Liver (tissue), 3 donors: ENCODE measurements at regions not wholly inside any gene's neighbourhood (a gene's known extent, or its start where the extent isn't known, plus 50 kb on each side); places are given as distances from the start of the nearest gene placed in this dataset.

Source experiments
- HNF4A ChIP-seq, 2 donors: conservative IDR thresholded peaks; 2 replicates each; pipeline ENCODE4 v1.6.1; 2016; ENCODE audit warnings: antibody characterized with exemption in 2 of 2, mild to moderate bottlenecking in 2 of 2
- TAF1 ChIP-seq: conservative IDR thresholded peaks from 2 replicates; pipeline ENCODE4 v1.6.1; 2016; ENCODE audit warnings: antibody characterized with exemption, mild to moderate bottlenecking
- YY1 ChIP-seq: IDR thresholded peaks from 2 replicates; pipeline ENCODE4 v1.6.1; 2016; ENCODE audit warnings: antibody characterized with exemption, mild to moderate bottlenecking
- TF ChIP-seq, protein P1 (sequence below): fragments of 150-350 bp; IDR thresholded peaks from 2 replicates; pipeline ENCODE4 v1.5.1; 2017; ENCODE audit warnings: improper control_type of control experiment, low read depth, low read length; ENCODE audit not compliant: missing input control
- TF ChIP-seq, protein P2 (sequence below): IDR thresholded peaks from 2 replicates; pipeline ENCODE4 v1.6.1; 2016; ENCODE audit warnings: antibody characterized with exemption
- TF ChIP-seq, protein P3 (sequence below): IDR thresholded peaks from 2 replicates; pipeline ENCODE4 v1.6.1; 2016; ENCODE audit warnings: antibody characterized with exemption, mild to moderate bottlenecking
- TF ChIP-seq, protein P4 (sequence below): IDR thresholded peaks from 2 replicates; pipeline ENCODE4 v1.6.1; 2016; ENCODE audit warnings: antibody characterized with exemption
- donor health status: healthy.
- donor health status: healthy.

DNA sequence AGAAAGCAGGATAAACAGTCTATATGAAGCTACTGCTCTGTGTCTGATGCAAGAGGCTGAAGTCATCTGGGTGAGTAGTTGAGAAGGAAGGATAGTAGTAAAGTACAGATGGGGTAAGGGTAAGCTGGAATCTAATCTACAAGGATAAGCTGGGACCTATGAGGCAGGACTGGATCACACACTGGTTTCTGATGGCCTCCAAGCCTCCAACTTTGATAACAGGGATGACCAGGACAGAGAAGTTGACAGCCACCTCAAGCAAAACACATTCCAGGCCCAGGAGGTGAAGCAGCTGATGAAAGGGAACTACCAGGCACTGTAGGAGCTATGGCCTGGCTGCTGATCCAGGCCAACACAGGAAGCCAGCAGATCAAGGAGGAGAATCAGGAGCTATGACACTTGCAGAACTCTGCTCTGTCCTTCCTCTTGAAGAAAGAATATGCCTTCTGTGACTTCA, 278.1 kb upstream of the TMEM229A start:
- TF ChIP-seq YY1, result no peak
- TF ChIP-seq, protein P1, sequence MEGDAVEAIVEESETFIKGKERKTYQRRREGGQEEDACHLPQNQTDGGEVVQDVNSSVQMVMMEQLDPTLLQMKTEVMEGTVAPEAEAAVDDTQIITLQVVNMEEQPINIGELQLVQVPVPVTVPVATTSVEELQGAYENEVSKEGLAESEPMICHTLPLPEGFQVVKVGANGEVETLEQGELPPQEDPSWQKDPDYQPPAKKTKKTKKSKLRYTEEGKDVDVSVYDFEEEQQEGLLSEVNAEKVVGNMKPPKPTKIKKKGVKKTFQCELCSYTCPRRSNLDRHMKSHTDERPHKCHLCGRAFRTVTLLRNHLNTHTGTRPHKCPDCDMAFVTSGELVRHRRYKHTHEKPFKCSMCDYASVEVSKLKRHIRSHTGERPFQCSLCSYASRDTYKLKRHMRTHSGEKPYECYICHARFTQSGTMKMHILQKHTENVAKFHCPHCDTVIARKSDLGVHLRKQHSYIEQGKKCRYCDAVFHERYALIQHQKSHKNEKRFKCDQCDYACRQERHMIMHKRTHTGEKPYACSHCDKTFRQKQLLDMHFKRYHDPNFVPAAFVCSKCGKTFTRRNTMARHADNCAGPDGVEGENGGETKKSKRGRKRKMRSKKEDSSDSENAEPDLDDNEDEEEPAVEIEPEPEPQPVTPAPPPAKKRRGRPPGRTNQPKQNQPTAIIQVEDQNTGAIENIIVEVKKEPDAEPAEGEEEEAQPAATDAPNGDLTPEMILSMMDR, result no peak
- TF ChIP-seq, protein P2, sequence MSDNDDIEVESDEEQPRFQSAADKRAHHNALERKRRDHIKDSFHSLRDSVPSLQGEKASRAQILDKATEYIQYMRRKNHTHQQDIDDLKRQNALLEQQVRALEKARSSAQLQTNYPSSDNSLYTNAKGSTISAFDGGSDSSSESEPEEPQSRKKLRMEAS, result no peak
- no peak for TF ChIP-seq HNF4A (conservative IDR thresholded peaks at IDR 0.05)
- no peak for TF ChIP-seq TAF1
- TF ChIP-seq, protein P3, sequence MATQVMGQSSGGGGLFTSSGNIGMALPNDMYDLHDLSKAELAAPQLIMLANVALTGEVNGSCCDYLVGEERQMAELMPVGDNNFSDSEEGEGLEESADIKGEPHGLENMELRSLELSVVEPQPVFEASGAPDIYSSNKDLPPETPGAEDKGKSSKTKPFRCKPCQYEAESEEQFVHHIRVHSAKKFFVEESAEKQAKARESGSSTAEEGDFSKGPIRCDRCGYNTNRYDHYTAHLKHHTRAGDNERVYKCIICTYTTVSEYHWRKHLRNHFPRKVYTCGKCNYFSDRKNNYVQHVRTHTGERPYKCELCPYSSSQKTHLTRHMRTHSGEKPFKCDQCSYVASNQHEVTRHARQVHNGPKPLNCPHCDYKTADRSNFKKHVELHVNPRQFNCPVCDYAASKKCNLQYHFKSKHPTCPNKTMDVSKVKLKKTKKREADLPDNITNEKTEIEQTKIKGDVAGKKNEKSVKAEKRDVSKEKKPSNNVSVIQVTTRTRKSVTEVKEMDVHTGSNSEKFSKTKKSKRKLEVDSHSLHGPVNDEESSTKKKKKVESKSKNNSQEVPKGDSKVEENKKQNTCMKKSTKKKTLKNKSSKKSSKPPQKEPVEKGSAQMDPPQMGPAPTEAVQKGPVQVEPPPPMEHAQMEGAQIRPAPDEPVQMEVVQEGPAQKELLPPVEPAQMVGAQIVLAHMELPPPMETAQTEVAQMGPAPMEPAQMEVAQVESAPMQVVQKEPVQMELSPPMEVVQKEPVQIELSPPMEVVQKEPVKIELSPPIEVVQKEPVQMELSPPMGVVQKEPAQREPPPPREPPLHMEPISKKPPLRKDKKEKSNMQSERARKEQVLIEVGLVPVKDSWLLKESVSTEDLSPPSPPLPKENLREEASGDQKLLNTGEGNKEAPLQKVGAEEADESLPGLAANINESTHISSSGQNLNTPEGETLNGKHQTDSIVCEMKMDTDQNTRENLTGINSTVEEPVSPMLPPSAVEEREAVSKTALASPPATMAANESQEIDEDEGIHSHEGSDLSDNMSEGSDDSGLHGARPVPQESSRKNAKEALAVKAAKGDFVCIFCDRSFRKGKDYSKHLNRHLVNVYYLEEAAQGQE, result no peak
- TF ChIP-seq, protein P4, sequence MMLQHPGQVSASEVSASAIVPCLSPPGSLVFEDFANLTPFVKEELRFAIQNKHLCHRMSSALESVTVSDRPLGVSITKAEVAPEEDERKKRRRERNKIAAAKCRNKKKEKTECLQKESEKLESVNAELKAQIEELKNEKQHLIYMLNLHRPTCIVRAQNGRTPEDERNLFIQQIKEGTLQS, result no peak
